Renal cortex interstitium (tissue), 11 donors: ENCODE measurements at regions not wholly inside any gene's neighbourhood (a gene's known extent, or its start where the extent isn't known, plus 50 kb on each side); places are given as distances from the start of the nearest gene placed in this dataset.
"Not testable (repeated sequence)": the region's sequence is repeated elsewhere in the genome, so short reads cannot be mapped to it uniquely, and the experiment has no call there.

ENCODE experiments used
- DNase-seq, 11 donors: peaks; one replicate each; pipeline ENCODE4 v3.0.0-alpha.2; 2013; ENCODE audit warnings: low read depth in 9 of 11, low spot score in 4 of 11; ENCODE audit errors: extremely low read depth in 1 of 11

- DNase-seq = not testable (repeated sequence)
These were observed 76.8 kb upstream of the PWP1 start for GRCh38 chr12:107608779-107609178.

- no peak for DNase-seq
These were observed 75.4 kb upstream of the PWP1 start for GRCh38 chr12:107610021-107610859.

- DNase-seq = no peak
These were observed 73.1 kb upstream of the PWP1 start for GRCh38 chr12:107612508-107612907.

GRCh38 chr12:107616941-107617340 is 68.7 kb upstream of the PWP1 start:
- no peak for DNase-seq

GRCh38 chr12:107618106-107618505 is 67.5 kb upstream of the PWP1 start:
- DNase-seq = no peak

GRCh38 chr12:107619831-107620230 is 65.8 kb upstream of the PWP1 start:
- DNase-seq = no peak

- DNase-seq = no peak
These were observed 63.6 kb upstream of the PWP1 start for GRCh38 chr12:107622001-107622400.

- DNase-seq = no peak
These were observed 61.1 kb upstream of the PWP1 start for GRCh38 chr12:107624493-107624892.

GRCh38 chr12:107631715-107632114 is 53.9 kb upstream of the PWP1 start:
- no peak for DNase-seq

GRCh38 chr12:107632246-107632645 is 53.4 kb upstream of the PWP1 start:
- DNase-seq = no peak

- DNase-seq = no peak
These were observed 51.1 kb upstream of the PWP1 start for GRCh38 chr12:107634530-107634929.

- DNase-seq = no peak
These were observed 50.5 kb upstream of the PWP1 start for GRCh38 chr12:107635139-107635538.
